HL-60 (cell line): ENCODE measurements at regions not wholly inside any gene's neighbourhood (a gene's known extent, or its start where the extent isn't known, plus 50 kb on each side); places are given as distances from the start of the nearest gene placed in this dataset.

ENCODE experiments used
- DNase-seq, 2 experiments: peaks; one replicate each; pipeline ENCODE4 v3.0.0-alpha.2; 2010 to 2020; ENCODE audit warnings: low read depth in 1 of 2, low spot score in 1 of 2
- H3K27ac ChIP-seq: fragments of 250-450 bp; sonication (Bioruptor Pico); replicated peaks from 2 replicates; pipeline ENCODE4 v1.5.1; 2020; ENCODE audit warnings: mild to moderate bottlenecking, moderate library complexity
- H3K27me3 ChIP-seq: fragments of 250-450 bp; sonication (Bioruptor Pico); 2 replicates; pipeline ENCODE4 v1.5.1; 2021; ENCODE audit warnings: mild to moderate bottlenecking, moderate library complexity; ENCODE audit not compliant: insufficient read depth, poor library complexity, severe bottlenecking
- H3K4me3 ChIP-seq: replicated peaks from 2 replicates; pipeline ENCODE4 v1.5.1; 2011; ENCODE audit warnings: mild to moderate bottlenecking, control low read depth, low read length; ENCODE audit not compliant: insufficient read depth
- CTCF ChIP-seq: IDR thresholded peaks from one replicate; pipeline ENCODE4 v1.5.1; 2011; ENCODE audit warnings: low read length, control low read depth, inconsistent platforms; ENCODE audit not compliant: insufficient read depth
- GABPA ChIP-seq: IDR thresholded peaks from 2 replicates; pipeline ENCODE4 v1.6.1; 2012; ENCODE audit warnings: low read depth
- POLR2AphosphoS5 ChIP-seq: IDR thresholded peaks from 2 replicates; pipeline ENCODE4 v1.6.1; 2012; ENCODE audit warnings: low read depth
- SPI1 ChIP-seq: IDR thresholded peaks from 2 replicates; pipeline ENCODE4 v1.6.1; 2012; ENCODE audit warnings: low read depth, mild to moderate bottlenecking, borderline replicate concordance
- TF ChIP-seq, protein P1 (sequence below): IDR thresholded peaks from 2 replicates; pipeline ENCODE4 v1.6.1; 2012; ENCODE audit warnings: low read depth; ENCODE audit not compliant: insufficient replicate concordance

GRCh38 chr18:78738076-78738690 lies 241.4 kb upstream of the SALL3 start:
- no peak for TF ChIP-seq POLR2AphosphoS5
- no peak for TF ChIP-seq SPI1
- H3K27me3 ChIP-seq, result no peaks in the 10 kb centered on the region
- no peak overlapping the region for H3K27ac ChIP-seq
- H3K4me3 ChIP-seq, result no peak overlapping the region
- DNase-seq, result no peak

DNA sequence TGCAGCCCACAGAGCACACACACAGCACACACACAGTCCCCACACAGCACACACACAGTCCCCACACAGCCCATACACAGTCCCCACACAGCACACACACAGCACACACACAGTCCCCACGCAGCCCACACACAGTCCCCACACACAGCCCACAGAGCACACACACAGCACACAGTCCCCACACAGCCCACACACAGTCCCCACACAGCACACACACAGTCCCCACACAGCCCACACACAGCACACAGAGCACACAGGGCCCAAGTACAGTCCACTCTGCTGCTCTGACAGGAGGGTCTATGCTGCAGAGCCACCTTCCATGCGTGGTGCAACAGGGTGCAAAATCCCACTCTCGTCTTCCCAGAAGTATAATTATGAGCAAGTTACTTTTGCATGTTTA lies 240.5 kb upstream of the SALL3 start:
- TF ChIP-seq, protein P1, sequence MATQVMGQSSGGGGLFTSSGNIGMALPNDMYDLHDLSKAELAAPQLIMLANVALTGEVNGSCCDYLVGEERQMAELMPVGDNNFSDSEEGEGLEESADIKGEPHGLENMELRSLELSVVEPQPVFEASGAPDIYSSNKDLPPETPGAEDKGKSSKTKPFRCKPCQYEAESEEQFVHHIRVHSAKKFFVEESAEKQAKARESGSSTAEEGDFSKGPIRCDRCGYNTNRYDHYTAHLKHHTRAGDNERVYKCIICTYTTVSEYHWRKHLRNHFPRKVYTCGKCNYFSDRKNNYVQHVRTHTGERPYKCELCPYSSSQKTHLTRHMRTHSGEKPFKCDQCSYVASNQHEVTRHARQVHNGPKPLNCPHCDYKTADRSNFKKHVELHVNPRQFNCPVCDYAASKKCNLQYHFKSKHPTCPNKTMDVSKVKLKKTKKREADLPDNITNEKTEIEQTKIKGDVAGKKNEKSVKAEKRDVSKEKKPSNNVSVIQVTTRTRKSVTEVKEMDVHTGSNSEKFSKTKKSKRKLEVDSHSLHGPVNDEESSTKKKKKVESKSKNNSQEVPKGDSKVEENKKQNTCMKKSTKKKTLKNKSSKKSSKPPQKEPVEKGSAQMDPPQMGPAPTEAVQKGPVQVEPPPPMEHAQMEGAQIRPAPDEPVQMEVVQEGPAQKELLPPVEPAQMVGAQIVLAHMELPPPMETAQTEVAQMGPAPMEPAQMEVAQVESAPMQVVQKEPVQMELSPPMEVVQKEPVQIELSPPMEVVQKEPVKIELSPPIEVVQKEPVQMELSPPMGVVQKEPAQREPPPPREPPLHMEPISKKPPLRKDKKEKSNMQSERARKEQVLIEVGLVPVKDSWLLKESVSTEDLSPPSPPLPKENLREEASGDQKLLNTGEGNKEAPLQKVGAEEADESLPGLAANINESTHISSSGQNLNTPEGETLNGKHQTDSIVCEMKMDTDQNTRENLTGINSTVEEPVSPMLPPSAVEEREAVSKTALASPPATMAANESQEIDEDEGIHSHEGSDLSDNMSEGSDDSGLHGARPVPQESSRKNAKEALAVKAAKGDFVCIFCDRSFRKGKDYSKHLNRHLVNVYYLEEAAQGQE, result no peak
- TF ChIP-seq CTCF (no peak), SPI1 (no peak)
- no peak for DNase-seq
- H3K4me3 ChIP-seq, result no peak overlapping the region
- peaks cover 2% of the 10 kb centered on the region for H3K27me3 ChIP-seq
- H3K27ac ChIP-seq, result no peak overlapping the region

DNA sequence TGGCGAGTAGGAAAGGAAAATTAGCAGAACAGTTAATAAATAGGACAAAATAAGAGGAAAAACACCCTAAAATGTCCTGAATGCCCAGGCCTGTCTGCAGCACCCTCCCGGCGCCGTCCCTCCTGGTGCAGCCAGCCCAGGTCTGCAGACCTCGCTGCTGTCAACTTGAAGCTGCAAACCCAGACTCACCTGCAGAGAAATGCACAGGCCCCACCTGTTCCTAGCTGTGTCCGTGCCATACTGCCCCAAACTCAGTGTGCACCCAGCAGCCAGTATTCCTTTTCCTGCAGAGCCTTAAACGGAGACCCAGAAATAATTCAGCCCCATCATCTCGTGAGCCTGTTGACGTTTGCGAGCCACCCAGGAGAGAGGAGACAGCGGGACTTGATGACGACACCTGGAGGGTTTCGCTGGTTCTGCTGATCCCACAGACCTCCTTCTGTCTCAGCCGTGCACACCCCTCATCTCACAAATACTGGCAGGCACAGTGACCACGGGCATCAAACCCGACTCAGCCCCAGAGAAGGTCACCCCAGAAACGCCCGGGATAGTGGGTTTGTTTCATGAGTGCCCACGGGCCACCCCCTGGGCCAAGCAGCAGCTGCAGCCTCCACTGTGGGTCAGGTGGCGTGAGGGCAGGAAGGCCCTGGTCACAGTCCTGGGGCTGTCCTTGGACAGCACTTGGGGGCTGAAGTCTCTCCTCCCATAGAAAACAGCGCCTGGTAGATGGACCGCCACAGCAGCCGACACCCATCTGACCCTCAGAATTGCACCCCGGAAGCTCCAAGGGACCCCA lies 239.5 kb upstream of the SALL3 start:
- no peak for DNase-seq

More for the DNA sequence above, 239.5 kb upstream of the SALL3 start:
- H3K27ac ChIP-seq, result no peak overlapping the region
- H3K27me3 ChIP-seq, result peaks cover 10% of the 10 kb centered on the region
- no peak for TF ChIP-seq CTCF
- TF ChIP-seq POLR2AphosphoS5, result no peak
- TF ChIP-seq, protein P1, result no peak
- no peak for TF ChIP-seq GABPA
- no peak for TF ChIP-seq SPI1
- H3K4me3 ChIP-seq, result no peak overlapping the region
